Neural crest cell (in vitro differentiated cells): ENCODE measurements at regions not wholly inside any gene's neighbourhood (a gene's known extent, or its start where the extent isn't known, plus 50 kb on each side); places are given as distances from the start of the nearest gene placed in this dataset.

ENCODE experiments used
- DNase-seq: peaks from one replicate; pipeline ENCODE4 v3.0.0; 2021; ENCODE audit warnings: low read depth, mixed read lengths, low spot score
- H3K27ac Mint-ChIP-seq: one replicate; pipeline ENCODE4 v1.8.0; 2021; ENCODE audit warnings: mild to moderate bottlenecking, mixed read lengths; ENCODE audit not compliant: unreplicated experiment
- H3K27me3 Mint-ChIP-seq: 2 replicates; pipeline ENCODE4 v1.8.0; 2021; ENCODE audit warnings: low read depth, mild to moderate bottlenecking, mixed read lengths
- H3K36me3 Mint-ChIP-seq: 2 replicates; pipeline ENCODE4 v1.8.0; 2021; ENCODE audit warnings: low read depth, mild to moderate bottlenecking, mixed read lengths
- H3K4me1 Mint-ChIP-seq: 2 replicates; pipeline ENCODE4 v1.8.0; 2021; ENCODE audit warnings: mixed read lengths
- H3K4me3 Mint-ChIP-seq: one replicate; pipeline ENCODE4 v1.8.0; 2021; ENCODE audit warnings: mild to moderate bottlenecking, mixed read lengths
- H3K9me3 Mint-ChIP-seq: 2 replicates; pipeline ENCODE4 v1.8.0; 2021; ENCODE audit warnings: mixed read lengths
- TF ChIP-seq, protein P1 (sequence below): fragments of 200-600 bp; sonication (generic); conservative IDR thresholded peaks from 2 replicates; pipeline ENCODE4 v1.5.0; 2021; ENCODE audit warnings: antibody characterized with exemption, mild to moderate bottlenecking

DNA sequence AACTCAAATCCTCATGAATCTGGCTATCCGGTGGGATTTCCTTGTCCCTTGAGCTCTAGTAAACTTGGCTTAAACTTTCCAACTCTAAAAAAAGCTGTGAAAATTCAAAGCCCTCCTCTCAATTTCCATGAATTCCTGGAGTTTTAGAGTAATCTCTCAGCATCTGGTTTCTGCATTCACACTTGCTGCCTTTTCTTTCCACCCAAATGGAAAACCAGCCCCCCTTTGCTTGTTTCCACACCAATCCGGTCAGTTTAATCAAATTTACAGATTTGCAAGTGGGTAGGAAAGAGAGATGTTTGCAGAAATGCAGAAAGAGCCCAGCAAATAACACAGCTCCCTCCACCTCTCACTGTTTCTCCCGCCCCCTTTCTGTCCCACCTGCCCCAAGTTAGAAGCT, 91.1 kb downstream of the ENC1 start:
- Mint-ChIP-seq H3K4me1 (peaks cover 26% of the 10 kb centered on the region), H3K27me3 (no peaks in the 10 kb centered on the region), H3K36me3 (no peaks in the 10 kb centered on the region), H3K4me3 (no peak overlapping the region), H3K27ac (no peak overlapping the region), H3K9me3 (no peaks in the 10 kb centered on the region)
- TF ChIP-seq, protein P1, sequence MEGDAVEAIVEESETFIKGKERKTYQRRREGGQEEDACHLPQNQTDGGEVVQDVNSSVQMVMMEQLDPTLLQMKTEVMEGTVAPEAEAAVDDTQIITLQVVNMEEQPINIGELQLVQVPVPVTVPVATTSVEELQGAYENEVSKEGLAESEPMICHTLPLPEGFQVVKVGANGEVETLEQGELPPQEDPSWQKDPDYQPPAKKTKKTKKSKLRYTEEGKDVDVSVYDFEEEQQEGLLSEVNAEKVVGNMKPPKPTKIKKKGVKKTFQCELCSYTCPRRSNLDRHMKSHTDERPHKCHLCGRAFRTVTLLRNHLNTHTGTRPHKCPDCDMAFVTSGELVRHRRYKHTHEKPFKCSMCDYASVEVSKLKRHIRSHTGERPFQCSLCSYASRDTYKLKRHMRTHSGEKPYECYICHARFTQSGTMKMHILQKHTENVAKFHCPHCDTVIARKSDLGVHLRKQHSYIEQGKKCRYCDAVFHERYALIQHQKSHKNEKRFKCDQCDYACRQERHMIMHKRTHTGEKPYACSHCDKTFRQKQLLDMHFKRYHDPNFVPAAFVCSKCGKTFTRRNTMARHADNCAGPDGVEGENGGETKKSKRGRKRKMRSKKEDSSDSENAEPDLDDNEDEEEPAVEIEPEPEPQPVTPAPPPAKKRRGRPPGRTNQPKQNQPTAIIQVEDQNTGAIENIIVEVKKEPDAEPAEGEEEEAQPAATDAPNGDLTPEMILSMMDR: no peak
- DNase-seq: no peak

DNA sequence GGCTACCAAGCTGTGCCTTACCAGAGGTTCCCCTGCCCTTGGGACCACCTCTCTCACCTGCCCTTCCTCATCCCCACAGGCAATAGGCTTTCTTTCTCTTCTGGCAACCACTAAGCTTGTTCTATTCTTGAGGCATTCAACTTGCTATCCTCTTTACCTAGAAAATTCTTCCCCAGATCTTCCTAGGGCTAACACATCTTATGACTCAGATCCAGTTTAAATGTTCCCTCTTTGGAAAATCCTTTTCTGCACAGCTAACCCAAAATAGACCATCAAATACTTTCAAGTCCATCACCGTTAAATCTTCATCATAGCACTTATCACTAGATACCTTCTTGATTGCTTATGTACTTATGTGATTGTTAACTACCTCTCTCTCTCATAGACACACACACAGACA, 93.7 kb downstream of the ENC1 start:
- Mint-ChIP-seq H3K9me3 (no peaks in the 10 kb centered on the region), H3K27ac (no peak overlapping the region), H3K36me3 (no peaks in the 10 kb centered on the region), H3K4me1 (peaks cover 35% of the 10 kb centered on the region), H3K4me3 (no peak overlapping the region), H3K27me3 (no peaks in the 10 kb centered on the region)
- DNase-seq: no peak
- TF ChIP-seq, protein P1: no peak

DNA sequence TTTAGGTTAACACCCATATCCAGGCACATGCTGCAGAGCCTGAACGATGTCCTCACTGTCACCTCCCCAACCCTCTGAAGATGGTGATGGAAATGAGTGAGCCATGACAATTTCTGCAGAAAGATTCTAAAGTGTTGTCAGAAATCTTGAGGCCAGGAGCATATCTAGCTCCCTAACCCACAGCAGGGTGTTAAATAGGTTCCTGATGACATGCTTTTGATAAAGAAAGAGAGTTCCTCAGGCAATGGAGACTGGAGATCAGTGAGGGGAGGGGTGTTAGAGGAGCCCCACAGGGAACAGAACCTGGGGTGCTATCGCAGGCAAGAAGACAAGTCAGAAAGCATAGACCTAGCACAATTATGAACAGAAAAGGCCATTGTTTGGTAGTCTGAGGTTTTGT, 95.7 kb downstream of the ENC1 start:
- TF ChIP-seq, protein P1: no peak
- peaks cover 40% of the 10 kb centered on the region for H3K4me1 Mint-ChIP-seq
- no peaks in the 10 kb centered on the region for H3K36me3 Mint-ChIP-seq
- H3K4me3 Mint-ChIP-seq: no peak overlapping the region
- no peak for DNase-seq
- peak overlapping the region; percentile 69 for H3K27ac Mint-ChIP-seq
- H3K9me3 Mint-ChIP-seq: no peaks in the 10 kb centered on the region
- no peaks in the 10 kb centered on the region for H3K27me3 Mint-ChIP-seq

DNA sequence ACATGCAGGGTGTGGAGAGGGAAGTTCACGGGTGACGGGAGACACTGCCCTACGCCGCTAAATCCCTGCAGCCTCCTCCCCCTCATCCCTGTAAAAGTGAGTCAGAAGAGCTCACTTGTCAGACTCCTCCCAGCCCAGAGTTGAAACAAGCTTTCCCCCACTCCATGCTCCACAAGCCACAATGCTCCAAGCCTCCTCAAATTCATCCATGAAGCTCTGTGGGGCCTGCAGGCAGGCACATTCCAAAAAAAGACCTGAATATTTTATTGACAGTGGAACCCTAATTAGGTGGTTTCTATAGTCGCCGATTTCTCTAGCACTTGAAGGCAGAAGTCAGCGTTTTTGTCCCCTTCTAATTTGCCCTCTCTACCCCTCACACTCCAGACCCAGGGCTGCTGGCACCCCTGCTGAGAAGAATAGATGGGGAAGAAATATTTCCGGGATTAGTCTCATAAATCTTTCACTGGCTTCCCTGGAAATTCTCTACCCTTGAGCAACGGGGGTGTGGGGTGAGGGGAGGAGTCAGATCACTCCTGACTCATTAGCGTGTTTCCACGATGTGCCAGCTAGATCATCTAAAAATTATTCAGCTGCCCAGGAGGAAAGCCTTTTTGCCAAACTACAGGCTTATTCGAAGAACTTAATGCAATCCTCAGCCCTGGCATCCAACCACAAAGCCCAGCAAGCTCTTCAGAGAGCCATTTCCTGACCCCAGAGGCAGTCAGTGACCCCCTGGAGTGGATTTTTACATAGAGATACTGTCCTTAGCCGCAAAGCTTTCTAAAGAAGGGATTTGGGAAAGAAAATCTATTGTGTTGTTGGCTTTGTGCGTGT, 97.1 kb downstream of the ENC1 start:
- DNase-seq: no peak
- Mint-ChIP-seq H3K27me3 (no peaks in the 10 kb centered on the region), H3K4me3 (peak overlapping the region; percentile 63), H3K9me3 (no peaks in the 10 kb centered on the region), H3K27ac (peak overlapping the region; percentile 83), H3K36me3 (no peaks in the 10 kb centered on the region), H3K4me1 (peaks cover 42% of the 10 kb centered on the region)
- TF ChIP-seq, protein P1: no peak

DNA sequence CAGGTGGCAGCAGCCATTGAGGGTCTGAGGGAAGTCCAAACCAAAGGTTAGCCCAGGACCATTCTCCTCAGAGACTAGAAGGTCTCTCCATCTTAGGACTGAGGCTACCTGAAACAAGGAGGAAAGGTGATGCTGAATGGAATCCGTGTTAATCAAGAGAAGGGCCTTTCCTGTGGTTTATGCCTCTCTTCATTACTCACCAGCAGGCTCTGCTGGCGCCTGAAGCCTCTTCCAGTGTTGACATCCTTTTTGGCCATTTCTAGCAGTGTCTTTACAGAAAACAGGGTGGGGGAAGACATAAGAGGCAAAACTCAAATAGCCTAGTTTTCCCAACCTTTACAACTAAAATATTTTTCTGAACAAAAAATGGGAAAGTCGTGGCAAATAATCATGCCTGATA, 98.0 kb downstream of the ENC1 start:
- no peak for DNase-seq
- Mint-ChIP-seq H3K27ac (no peak overlapping the region), H3K4me3 (no peak overlapping the region), H3K4me1 (peaks cover 51% of the 10 kb centered on the region), H3K9me3 (no peaks in the 10 kb centered on the region), H3K27me3 (no peaks in the 10 kb centered on the region), H3K36me3 (peaks cover 3% of the 10 kb centered on the region)
- TF ChIP-seq, protein P1: no peak
